SK-N-SH (cell line): ENCODE measurements at regions not wholly inside any gene's neighbourhood (a gene's known extent, or its start where the extent isn't known, plus 50 kb on each side); places are given as distances from the start of the nearest gene placed in this dataset.

Source experiments
- GATA2 ChIP-seq: sonication (generic); formaldehyde crosslinking; IDR thresholded peaks from 2 replicates; pipeline ENCODE4 v1.5.0; 2020; ENCODE audit warnings: mild to moderate bottlenecking, missing genetic modification reagents
- NFIC ChIP-seq: IDR thresholded peaks from 2 replicates; pipeline ENCODE4 v1.4.0; 2012; ENCODE audit warnings: borderline replicate concordance
- PBX3 ChIP-seq: IDR thresholded peaks from 2 replicates; pipeline ENCODE4; 2012
- USF2 ChIP-seq: fragments of 150-350 bp; IDR thresholded peaks from 2 replicates; pipeline ENCODE4 v1.6.1; 2017; ENCODE audit warnings: antibody characterized with exemption, low read length, low read depth, borderline replicate concordance
- TF ChIP-seq, protein P1 (sequence below): fragments of 200-600 bp; sonication (generic); IDR thresholded peaks from 2 replicates; pipeline ENCODE4 v1.6.1; 2017; ENCODE audit warnings: antibody characterized with exemption, mild to moderate bottlenecking, moderate library complexity

- TF ChIP-seq, protein P1, sequence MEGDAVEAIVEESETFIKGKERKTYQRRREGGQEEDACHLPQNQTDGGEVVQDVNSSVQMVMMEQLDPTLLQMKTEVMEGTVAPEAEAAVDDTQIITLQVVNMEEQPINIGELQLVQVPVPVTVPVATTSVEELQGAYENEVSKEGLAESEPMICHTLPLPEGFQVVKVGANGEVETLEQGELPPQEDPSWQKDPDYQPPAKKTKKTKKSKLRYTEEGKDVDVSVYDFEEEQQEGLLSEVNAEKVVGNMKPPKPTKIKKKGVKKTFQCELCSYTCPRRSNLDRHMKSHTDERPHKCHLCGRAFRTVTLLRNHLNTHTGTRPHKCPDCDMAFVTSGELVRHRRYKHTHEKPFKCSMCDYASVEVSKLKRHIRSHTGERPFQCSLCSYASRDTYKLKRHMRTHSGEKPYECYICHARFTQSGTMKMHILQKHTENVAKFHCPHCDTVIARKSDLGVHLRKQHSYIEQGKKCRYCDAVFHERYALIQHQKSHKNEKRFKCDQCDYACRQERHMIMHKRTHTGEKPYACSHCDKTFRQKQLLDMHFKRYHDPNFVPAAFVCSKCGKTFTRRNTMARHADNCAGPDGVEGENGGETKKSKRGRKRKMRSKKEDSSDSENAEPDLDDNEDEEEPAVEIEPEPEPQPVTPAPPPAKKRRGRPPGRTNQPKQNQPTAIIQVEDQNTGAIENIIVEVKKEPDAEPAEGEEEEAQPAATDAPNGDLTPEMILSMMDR: no peak
- TF ChIP-seq NFIC: no peak
- no peak for TF ChIP-seq USF2
- no peak for TF ChIP-seq PBX3
- TF ChIP-seq GATA2 (CRISPR knock-in tag): no peak
These were observed 487.2 kb downstream of the GALR1 start for GRCh38 chr18:77736842-77737241.
